Panc1 (cell line): ENCODE measurements at regions not wholly inside any gene's neighbourhood (a gene's known extent, or its start where the extent isn't known, plus 50 kb on each side); places are given as distances from the start of the nearest gene placed in this dataset.

Experiments
- ATAC-seq: fragments of 200-7000 bp; cut with Tn5 transposase; 2 replicates; pipeline ENCODE4 v1.9.1; 2020; ENCODE audit warnings: mild to moderate bottlenecking, moderate library complexity
- BruUV-seq: library from RNA; stranded (reverse); fragments of 400-500 nt; replicated peaks from 2 replicates; lab custom pipeline; 2021; lab: Mats Ljungman, UMichigan
- CTCF ChIA-PET: fragments of 300-600 bp; sonication (Branson Sonifier 250); formaldehyde crosslinking; loops from one replicate; lab custom pipeline; 2022; ENCODE audit warnings: antibody characterized with exemption; lab: Charles Lee
- POLR2A ChIA-PET: fragments of 300-600 bp; sonication (Branson Sonifier 250); formaldehyde crosslinking; loops from one replicate; lab custom pipeline; 2022; ENCODE audit warnings: antibody characterized with exemption; lab: Charles Lee
- DNase-seq: peaks from one replicate; pipeline ENCODE4 v3.0.0-alpha.2; 2010; ENCODE audit warnings: low read depth, low spot score
- H3K27ac ChIP-seq: 2 replicates; pipeline ENCODE4 v1.5.1; 2011; ENCODE audit warnings: mild to moderate bottlenecking, low read length, inconsistent platforms
- H3K27me3 ChIP-seq: fragments of 200-500 bp; sonication (Bioruptor generic); 2 replicates; pipeline ENCODE4 v1.6.0; 2014; ENCODE audit warnings: low read length, inconsistent platforms; ENCODE audit not compliant: control insufficient read depth, insufficient read depth
- H3K36me3 ChIP-seq: fragments of 200-500 bp; sonication (Bioruptor generic); 2 replicates; pipeline ENCODE4 v1.5.1; 2014; ENCODE audit warnings: inconsistent platforms, mild to moderate bottlenecking, low read length, moderate library complexity; ENCODE audit not compliant: control insufficient read depth, insufficient read depth
- H3K4me1 ChIP-seq: 2 replicates; pipeline ENCODE4 v1.5.1; 2011; ENCODE audit warnings: inconsistent platforms, mild to moderate bottlenecking, low read length, moderate library complexity; ENCODE audit not compliant: control insufficient read depth, insufficient read depth
- H3K4me3 ChIP-seq, 2 experiments: 2 replicates each; pipeline ENCODE4 v1.5.1; 2011 to 2012; ENCODE audit warnings: low read depth in 2 of 2, low read length in 2 of 2, mild to moderate bottlenecking in 2 of 2, inconsistent platforms in 1 of 2, moderate library complexity in 1 of 2
- H3K9me3 ChIP-seq: fragments of 200-500 bp; sonication (Bioruptor generic); 2 replicates; pipeline ENCODE4 v1.5.1; 2014; ENCODE audit warnings: low read depth, mild to moderate bottlenecking, inconsistent platforms, low read length, moderate library complexity; ENCODE audit not compliant: control insufficient read depth, insufficient read depth
- CTCF ChIP-seq: fragments of 450-650 bp; IDR thresholded peaks from 2 replicates; pipeline ENCODE4 v1.5.1; 2017; ENCODE audit warnings: mild to moderate bottlenecking
- POLR2AphosphoS5 ChIP-seq: IDR thresholded peaks from 2 replicates; pipeline ENCODE4 v1.6.1; 2012; ENCODE audit warnings: mild to moderate bottlenecking, low read depth, low read length, moderate library complexity
- REST ChIP-seq, 2 experiments: IDR thresholded peaks; 2 replicates each; pipeline ENCODE4 v1.6.1; 2011 to 2012; ENCODE audit warnings: low read depth in 2 of 2, control low read depth in 1 of 2, low read length in 1 of 2, mild to moderate bottlenecking in 1 of 2, moderate library complexity in 1 of 2; ENCODE audit not compliant: insufficient read depth in 1 of 2
- SIN3A ChIP-seq: IDR thresholded peaks from 2 replicates; pipeline ENCODE4 v1.6.1; 2012; ENCODE audit warnings: low read depth, mild to moderate bottlenecking, low read length, moderate library complexity, borderline replicate concordance; ENCODE audit not compliant: insufficient read depth
- TCF7L2 ChIP-seq: IDR thresholded peaks from 2 replicates; pipeline ENCODE4 v1.6.1; 2011; ENCODE audit warnings: mild to moderate bottlenecking, low read depth, low read length, inconsistent platforms
- in situ Hi-C: cut with HindIII; loops from 2 replicates; pipeline ENCODE4 v1.10.0; 2016; ENCODE audit warnings: low sequenced_read_pairs, low pct_unique_long_range_greater_than_20kb
- intact Hi-C: fragments of 100-400 bp; cut with micrococcal nuclease; formaldehyde crosslinking; loops from one replicate; pipeline ENCODE4 v1.10.0; 2022; ENCODE audit not compliant: unreplicated experiment

GRCh38 chr5:5886353-5886752 lies 463.9 kb downstream of the ICE1 start:
- in situ Hi-C loops: no loop called here
- ATAC-seq: 0 out of 2 replicates have a peak, but pooled peaks have one; percentile 26
- ChIA-PET POLR2A (interaction anchor here (0.6 kb wide), 1 partner anchor 202 kb away, joined by 3 read pairs; no protein-coding TSS in a partner anchor), CTCF (interaction anchor here (0.6 kb wide), 1 partner anchor 305 kb away, joined by 3 read pairs; no protein-coding TSS in a partner anchor)
- TF ChIP-seq TCF7L2 (no peak), SIN3A (no peak), CTCF (no peak), REST (IDR thresholded peaks at IDR 0.05; ENCODE audit: insufficient read depth in 1 of 2, low read depth in 2 of 2, low read length in 1 of 2) (no peak), POLR2AphosphoS5 (no peak)
- Histone ChIP-seq H3K27me3 (no peaks in the 10 kb centered on the region), H3K4me3 (no peak overlapping the region), H3K27ac (no peak overlapping the region), H3K4me1 (no peaks in the 10 kb centered on the region), H3K9me3 (no peaks in the 10 kb centered on the region), H3K36me3 (no peaks in the 10 kb centered on the region)
- no TSS peak for BruUV-seq
- DNase-seq: no peak
- intact Hi-C loops: loop anchor here (5.0 kb wide), 1 partner anchor 389 kb away; no protein-coding TSS in a partner anchor

- Histone ChIP-seq H3K36me3 (no peaks in the 10 kb centered on the region), H3K27me3 (no peaks in the 10 kb centered on the region), H3K27ac (no peak overlapping the region), H3K4me1 (no peaks in the 10 kb centered on the region), H3K9me3 (no peaks in the 10 kb centered on the region), H3K4me3 (no peak overlapping the region)
- no peak for ATAC-seq
- no TSS peak for BruUV-seq
- POLR2A ChIA-PET: no interaction called here
- intact Hi-C loops (loop anchor here (5.0 kb wide), 1 partner anchor 388 kb away; no protein-coding TSS in a partner anchor), in situ Hi-C loops (no loop called here)
- CTCF ChIA-PET: no interaction called here
- TF ChIP-seq SIN3A: no peak
- TF ChIP-seq TCF7L2: no peak
- no peak for TF ChIP-seq REST (IDR thresholded peaks at IDR 0.05; ENCODE audit: insufficient read depth in 1 of 2, low read depth in 2 of 2, low read length in 1 of 2)
- TF ChIP-seq POLR2AphosphoS5: no peak
- TF ChIP-seq CTCF: no peak
- no peak for DNase-seq
Observed at GRCh38 chr5:5885782-5886181, 463.3 kb downstream of the ICE1 start.
